Subcutaneous abdominal adipose tissue (tissue), 5 donors: ENCODE measurements at regions not wholly inside any gene's neighbourhood (a gene's known extent, or its start where the extent isn't known, plus 50 kb on each side); places are given as distances from the start of the nearest gene placed in this dataset.

Experiments used
- H3K27ac ChIP-seq: one replicate; pipeline ENCODE4 v1.7.0; 2013; ENCODE audit warnings: low read depth, mild to moderate bottlenecking, inconsistent platforms, low read length, moderate library complexity
- H3K27me3 ChIP-seq, 5 donors: one replicate each; pipeline ENCODE4 v1.7.0; 2013; ENCODE audit warnings: low read length in 5 of 5, inconsistent platforms in 1 of 5; ENCODE audit not compliant: control insufficient read depth in 5 of 5, insufficient read depth in 4 of 5
- H3K36me3 ChIP-seq, 5 donors: one replicate each; pipeline ENCODE4 v1.7.0; 2013; ENCODE audit warnings: low read length in 5 of 5; ENCODE audit not compliant: control insufficient read depth in 5 of 5, insufficient read depth in 5 of 5
- H3K4me1 ChIP-seq, 5 donors: one replicate each; pipeline ENCODE4 v1.7.0; 2013; ENCODE audit warnings: low read length in 5 of 5, mild to moderate bottlenecking in 3 of 5, moderate library complexity in 1 of 5; ENCODE audit not compliant: control insufficient read depth in 5 of 5, insufficient read depth in 5 of 5
- H3K4me3 ChIP-seq, 5 donors: one replicate each; pipeline ENCODE4 v1.7.0; 2013; ENCODE audit warnings: low read length in 5 of 5, low read depth in 1 of 5
- H3K9ac ChIP-seq, 5 donors: one replicate each; pipeline ENCODE4 v1.7.0; 2013; ENCODE audit warnings: low read length in 5 of 5, mild to moderate bottlenecking in 4 of 5, moderate library complexity in 3 of 5
- H3K9me3 ChIP-seq, 5 donors: one replicate each; pipeline ENCODE4 v1.7.0; 2013; ENCODE audit warnings: low read length in 5 of 5; ENCODE audit not compliant: control insufficient read depth in 5 of 5
- donor health status: healthy.
- donor health status: healthy.
- donor health status: healthy.
- donor health status: healthy.
- donor health status: healthy.

DNA sequence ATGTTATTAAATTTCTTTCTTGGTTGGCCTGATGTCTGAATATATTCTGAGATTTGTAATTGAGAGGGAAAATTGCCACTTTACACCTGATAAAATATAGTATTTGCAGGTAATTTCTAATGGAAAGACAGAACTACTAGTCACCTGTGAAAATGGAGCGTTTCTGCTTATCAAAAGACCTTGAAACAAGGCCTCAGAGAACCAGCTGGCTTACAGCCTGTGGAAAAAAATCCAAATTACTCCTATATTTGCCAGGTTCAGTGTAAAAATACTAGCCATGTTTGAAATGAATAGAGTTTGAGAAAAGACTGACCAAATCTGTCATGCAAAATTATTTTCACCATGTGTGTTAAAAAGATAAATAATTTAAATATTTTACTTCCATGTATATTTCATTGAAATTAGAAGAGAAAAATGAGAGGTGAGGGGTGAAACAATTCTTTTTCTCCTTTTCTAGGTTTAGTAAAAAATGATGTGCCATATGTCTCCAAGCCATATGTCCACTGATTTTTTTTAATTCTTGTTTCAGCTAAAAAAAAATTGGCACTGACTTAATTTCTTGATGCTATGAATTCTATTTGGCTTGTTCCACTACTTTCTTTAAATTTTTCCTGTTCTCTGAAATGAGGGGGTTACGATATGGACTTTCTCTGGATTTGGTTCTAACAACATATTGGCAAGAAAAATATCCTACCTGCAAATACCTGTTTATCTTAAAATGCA is 464.9 kb downstream of the GRXCR1 start:
- Histone ChIP-seq H3K9ac (no peak overlapping the region), H3K4me1 (no peaks in the 10 kb centered on the region), H3K27me3 (no peaks in the 10 kb centered on the region), H3K9me3 (no peaks in the 10 kb centered on the region), H3K27ac (no peak overlapping the region), H3K36me3 (no peaks in the 10 kb centered on the region), H3K4me3 (no peak overlapping the region)

DNA sequence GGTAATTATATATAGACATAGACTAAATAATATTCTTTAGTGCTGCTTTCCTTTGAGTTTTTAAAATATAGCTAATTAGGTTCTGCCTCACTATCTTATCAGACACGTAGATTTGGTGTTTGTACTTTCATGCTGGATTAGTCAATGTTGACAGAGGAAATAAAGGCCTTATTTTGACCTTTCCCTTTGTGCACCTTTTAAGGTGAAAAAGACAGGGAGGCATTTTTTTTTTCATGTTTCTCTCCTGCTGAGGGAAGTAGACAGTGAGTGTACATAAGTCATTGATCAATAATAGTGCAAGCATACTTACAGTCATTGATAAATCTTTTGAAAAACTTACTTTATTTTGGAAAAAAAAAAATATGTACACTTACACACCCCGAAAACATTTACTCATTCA is 467.8 kb downstream of the GRXCR1 start:
- H3K9me3 ChIP-seq = no peaks in the 10 kb centered on the region
- no peaks in the 10 kb centered on the region for H3K27me3 ChIP-seq
- no peaks in the 10 kb centered on the region for H3K4me1 ChIP-seq
- H3K27ac ChIP-seq = no peak overlapping the region
- H3K4me3 ChIP-seq = no peak overlapping the region
- no peaks in the 10 kb centered on the region for H3K36me3 ChIP-seq
- no peak overlapping the region for H3K9ac ChIP-seq

DNA sequence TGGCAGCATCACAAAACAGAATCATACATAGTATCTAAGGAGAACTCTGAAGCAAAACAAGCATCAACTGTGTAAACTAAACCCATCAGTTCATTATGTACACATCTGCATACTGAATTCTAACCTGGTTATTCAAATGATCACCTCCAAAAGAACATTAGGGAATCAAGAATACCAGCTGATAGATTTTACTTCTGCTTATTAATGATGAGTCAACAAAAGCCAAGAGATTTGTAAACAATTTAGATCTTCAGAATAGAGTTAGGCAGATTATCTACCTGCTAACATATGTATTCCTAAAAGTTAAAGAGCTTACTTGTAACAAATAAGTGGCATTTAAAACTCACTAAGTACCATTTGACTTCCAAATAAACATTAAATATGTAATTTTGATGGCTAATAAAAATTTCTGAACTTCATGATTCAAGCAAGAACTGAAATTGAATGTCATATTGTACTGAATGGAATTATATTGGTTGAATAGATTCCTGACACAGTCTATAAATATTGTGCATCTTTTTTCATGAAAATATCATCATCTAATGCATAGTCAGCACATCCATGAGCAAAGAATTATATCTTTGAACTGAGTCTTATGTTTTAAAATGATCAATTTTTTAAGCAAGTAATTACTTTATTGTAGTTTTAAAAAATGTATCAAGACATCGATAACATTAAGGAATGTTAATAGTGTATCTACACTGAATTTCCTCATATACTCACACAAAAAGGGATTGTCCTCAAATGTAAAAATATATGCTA is 470.5 kb downstream of the GRXCR1 start:
- Histone ChIP-seq H3K27me3 (no peaks in the 10 kb centered on the region), H3K4me1 (no peaks in the 10 kb centered on the region), H3K4me3 (no peak overlapping the region), H3K9ac (no peak overlapping the region), H3K9me3 (no peaks in the 10 kb centered on the region), H3K27ac (no peak overlapping the region), H3K36me3 (no peaks in the 10 kb centered on the region)

DNA sequence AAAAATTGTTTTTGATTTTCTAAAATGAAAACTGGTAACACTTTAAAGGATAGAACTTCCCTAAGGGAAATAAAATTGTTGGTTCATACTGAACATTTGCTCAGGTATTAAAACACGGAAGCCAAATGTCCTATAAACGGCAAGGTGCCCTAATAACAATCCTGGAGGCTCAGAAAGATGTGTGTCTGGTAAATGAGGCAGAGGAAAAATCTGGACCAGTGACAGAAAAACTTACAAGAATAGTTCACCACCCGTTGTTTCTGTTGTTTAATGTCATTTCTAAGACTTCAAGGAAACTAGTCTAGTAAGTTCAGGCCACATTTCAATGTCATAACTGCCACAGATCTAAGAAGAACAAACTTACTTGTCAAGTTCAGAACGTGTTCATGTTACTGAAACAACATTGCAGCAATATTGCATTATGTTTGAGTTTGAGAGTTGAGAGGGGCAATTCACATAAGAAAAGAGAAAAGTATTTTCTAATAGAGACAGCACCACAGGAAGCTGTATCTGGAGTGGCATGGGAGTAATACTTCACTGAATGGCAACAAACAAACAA is 476.6 kb downstream of the GRXCR1 start:
- no peak overlapping the region for H3K27ac ChIP-seq
- no peak overlapping the region for H3K4me3 ChIP-seq
- no peaks in the 10 kb centered on the region for H3K36me3 ChIP-seq
- peaks cover 0 to 2% (median 0%) of the 10 kb centered on the region in 5 donors for H3K9me3 ChIP-seq
- H3K9ac ChIP-seq = no peak overlapping the region
- no peaks in the 10 kb centered on the region for H3K4me1 ChIP-seq
- no peaks in the 10 kb centered on the region for H3K27me3 ChIP-seq

DNA sequence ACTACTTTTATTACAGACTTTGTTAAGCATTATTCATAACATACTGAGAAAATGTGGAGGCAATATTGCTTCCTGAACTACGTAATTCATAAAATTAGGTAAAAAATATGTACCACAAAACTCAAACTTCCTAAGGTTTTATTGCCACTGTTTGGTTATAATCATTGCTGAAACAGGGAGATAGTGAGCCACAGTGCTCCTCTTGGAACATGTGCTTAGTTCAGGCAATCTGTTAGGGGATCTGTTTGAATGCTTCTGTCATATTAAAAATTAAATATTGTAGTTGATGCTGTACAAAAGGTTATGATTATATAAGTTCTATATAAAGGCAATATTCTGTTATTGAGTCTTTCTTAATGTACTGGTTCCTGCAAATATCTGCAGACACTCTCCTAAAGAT is 480.7 kb downstream of the GRXCR1 start:
- no peak overlapping the region for H3K27ac ChIP-seq
- H3K4me3 ChIP-seq = no peak overlapping the region
- H3K9me3 ChIP-seq = peaks cover 0 to 2% (median 0%) of the 10 kb centered on the region in 5 donors
- no peaks in the 10 kb centered on the region for H3K27me3 ChIP-seq
- no peak overlapping the region for H3K9ac ChIP-seq
- H3K4me1 ChIP-seq = no peaks in the 10 kb centered on the region
- no peaks in the 10 kb centered on the region for H3K36me3 ChIP-seq

DNA sequence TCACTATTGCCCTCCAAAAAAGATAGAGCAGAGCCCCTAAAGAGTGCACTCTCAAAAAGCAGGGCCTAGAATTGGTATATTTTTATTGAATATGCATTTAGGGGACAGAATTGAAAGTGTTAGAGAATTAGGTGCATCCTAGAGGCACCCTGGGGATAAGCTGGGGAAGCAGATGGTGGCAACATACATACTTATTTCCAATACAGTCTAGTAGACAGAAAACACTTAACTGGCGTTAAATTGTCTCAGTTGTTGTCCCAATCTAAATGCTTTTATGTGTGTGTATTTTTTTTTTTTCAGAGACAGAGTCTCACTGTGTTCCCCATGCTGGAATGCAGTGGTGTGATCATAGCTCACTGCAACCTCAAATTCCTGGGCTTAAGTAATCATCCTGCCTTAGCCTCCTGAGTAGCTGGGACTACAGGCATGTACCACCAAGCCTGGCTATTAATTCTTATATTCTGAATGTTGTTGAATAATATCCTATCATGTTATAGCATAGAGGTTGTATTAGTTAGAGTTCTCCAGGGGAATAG is 481.8 kb downstream of the GRXCR1 start:
- Histone ChIP-seq H3K27ac (no peak overlapping the region), H3K9ac (no peak overlapping the region), H3K9me3 (peaks cover 0 to 2% (median 0%) of the 10 kb centered on the region in 5 donors), H3K4me3 (no peak overlapping the region), H3K36me3 (no peaks in the 10 kb centered on the region), H3K4me1 (no peaks in the 10 kb centered on the region), H3K27me3 (no peaks in the 10 kb centered on the region)

DNA sequence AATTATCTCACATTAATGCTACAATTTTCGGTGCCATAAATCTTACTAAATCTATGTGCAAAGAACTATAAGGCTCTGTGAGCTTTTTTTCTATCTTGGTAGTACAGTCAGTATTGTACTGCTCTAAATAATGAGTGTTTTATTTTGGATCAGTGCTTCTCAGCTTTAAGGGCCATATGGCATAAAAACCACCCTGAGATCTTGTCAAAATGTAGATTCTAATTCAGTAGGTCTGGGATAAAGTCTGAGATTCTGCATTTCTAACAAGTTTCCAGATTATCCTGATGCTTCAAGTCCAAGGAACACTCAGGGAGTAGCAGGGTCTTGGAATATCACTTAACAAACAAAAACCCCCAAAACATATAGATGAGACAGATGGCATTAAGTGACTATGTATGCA is 486.5 kb downstream of the GRXCR1 start:
- no peak overlapping the region for H3K4me3 ChIP-seq
- H3K9me3 ChIP-seq = no peaks in the 10 kb centered on the region
- H3K4me1 ChIP-seq = no peaks in the 10 kb centered on the region
- H3K27ac ChIP-seq = no peak overlapping the region
- no peaks in the 10 kb centered on the region for H3K36me3 ChIP-seq
- no peaks in the 10 kb centered on the region for H3K27me3 ChIP-seq
- no peak overlapping the region for H3K9ac ChIP-seq

DNA sequence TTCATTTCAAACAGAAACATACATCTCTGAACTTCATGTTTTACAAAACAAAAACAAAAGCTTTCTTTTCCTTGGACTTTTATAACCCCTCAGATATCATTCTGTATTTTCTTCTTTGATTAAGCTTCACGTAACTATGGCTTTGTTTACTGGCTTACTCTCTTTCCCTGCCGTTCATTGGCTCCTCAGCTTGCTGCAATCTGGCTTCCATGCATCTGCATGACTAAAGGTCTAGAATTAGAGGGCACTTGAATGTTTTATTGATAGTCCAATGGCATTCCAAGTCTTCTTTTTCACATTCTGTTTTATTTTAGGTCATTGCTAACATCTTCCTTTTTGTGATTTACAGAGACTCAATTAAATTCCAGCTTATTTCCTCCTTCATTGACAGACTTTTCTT is 487.6 kb downstream of the GRXCR1 start:
- no peak overlapping the region for H3K4me3 ChIP-seq
- H3K9ac ChIP-seq = no peak overlapping the region
- no peaks in the 10 kb centered on the region for H3K36me3 ChIP-seq
- H3K4me1 ChIP-seq = no peaks in the 10 kb centered on the region
- H3K9me3 ChIP-seq = no peaks in the 10 kb centered on the region
- H3K27ac ChIP-seq = no peak overlapping the region
- no peaks in the 10 kb centered on the region for H3K27me3 ChIP-seq

DNA sequence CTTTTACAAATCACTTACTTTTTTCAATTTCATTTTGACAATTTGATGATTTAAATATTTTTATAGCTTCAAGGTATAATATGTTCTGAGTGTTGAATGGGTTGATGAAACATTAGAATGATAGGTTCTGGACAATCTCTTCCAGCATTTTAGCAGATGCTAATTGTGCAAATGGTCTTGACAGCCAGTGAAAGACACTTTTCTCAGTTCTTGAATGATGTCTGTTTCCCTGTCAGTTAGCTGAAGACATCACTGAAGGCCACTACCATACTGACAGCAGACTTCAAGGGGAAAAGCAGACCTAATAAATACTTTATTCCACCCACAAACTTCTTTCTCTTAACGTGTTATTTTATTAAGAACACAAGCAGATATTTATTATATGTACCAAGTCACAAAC is 498.6 kb downstream of the GRXCR1 start:
- H3K27me3 ChIP-seq = no peaks in the 10 kb centered on the region
- H3K27ac ChIP-seq = no peak overlapping the region
- no peaks in the 10 kb centered on the region for H3K36me3 ChIP-seq
- no peak overlapping the region for H3K9ac ChIP-seq
- no peak overlapping the region for H3K4me3 ChIP-seq
- H3K9me3 ChIP-seq = no peaks in the 10 kb centered on the region
- H3K4me1 ChIP-seq = no peaks in the 10 kb centered on the region

DNA sequence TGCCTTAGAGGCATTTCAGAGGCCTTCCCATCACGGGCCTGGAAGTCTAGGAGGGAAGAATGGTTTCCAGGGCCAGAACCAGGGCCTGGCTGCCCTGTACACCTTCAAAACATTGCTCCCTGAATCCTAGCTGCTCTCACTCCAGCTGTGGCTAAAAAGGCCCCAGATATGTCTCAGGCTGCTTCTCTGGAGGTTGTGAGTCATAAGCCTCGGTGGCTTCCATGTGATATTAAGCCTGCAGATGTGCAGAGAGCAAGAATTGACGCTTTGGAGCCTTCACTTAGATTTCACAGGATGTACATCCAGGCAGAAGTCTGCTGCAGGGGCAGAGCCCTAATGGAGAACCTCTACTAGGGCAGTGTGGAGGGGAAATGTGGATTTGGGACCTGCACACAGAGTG is 502.5 kb downstream of the GRXCR1 start:
- no peaks in the 10 kb centered on the region for H3K4me1 ChIP-seq
- H3K4me3 ChIP-seq = no peak overlapping the region
- H3K27me3 ChIP-seq = no peaks in the 10 kb centered on the region
- no peak overlapping the region for H3K9ac ChIP-seq
- no peak overlapping the region for H3K27ac ChIP-seq
- H3K36me3 ChIP-seq = no peaks in the 10 kb centered on the region
- H3K9me3 ChIP-seq = peaks cover 0 to 2% (median 0%) of the 10 kb centered on the region in 5 donors
